ENCODE measurements at regions not wholly inside any gene's neighbourhood (a gene's known extent, or its start where the extent isn't known, plus 50 kb on each side); places are given as distances from the start of the nearest gene placed in this dataset.

DNA sequence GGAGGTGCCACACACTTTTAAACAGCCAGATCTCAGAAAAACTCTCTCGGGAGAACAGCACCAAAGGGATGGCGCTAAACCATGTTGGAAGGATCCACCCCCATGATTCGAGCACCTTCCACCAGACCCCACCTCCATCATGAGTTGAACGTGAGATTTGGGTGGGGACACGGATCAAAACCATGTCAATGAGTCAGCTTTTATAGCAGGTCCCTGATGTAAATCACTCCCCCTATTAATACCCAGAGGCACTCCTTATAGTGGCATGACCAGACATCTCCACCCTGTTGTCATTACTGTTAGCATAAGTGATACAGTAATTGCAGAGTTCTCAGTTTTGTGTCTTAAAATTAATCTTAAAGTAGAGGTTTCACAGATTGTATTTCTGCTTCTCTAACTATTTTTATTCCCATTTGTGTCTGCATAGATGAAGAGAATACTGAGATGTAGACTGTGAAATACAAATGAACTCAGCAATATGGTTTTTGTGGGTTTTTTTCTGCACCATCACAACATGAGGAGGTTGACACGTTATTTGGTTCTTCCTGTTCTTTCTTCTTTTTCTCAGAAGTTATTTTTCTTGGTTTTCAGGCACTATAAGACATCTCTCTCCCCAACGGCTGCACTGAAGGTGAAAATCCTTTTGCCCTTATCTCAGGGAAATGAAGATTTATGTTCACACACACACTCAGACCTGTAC is 218.2 kb downstream of the ARL4C start:
- TF ChIP-seq, protein P1, sequence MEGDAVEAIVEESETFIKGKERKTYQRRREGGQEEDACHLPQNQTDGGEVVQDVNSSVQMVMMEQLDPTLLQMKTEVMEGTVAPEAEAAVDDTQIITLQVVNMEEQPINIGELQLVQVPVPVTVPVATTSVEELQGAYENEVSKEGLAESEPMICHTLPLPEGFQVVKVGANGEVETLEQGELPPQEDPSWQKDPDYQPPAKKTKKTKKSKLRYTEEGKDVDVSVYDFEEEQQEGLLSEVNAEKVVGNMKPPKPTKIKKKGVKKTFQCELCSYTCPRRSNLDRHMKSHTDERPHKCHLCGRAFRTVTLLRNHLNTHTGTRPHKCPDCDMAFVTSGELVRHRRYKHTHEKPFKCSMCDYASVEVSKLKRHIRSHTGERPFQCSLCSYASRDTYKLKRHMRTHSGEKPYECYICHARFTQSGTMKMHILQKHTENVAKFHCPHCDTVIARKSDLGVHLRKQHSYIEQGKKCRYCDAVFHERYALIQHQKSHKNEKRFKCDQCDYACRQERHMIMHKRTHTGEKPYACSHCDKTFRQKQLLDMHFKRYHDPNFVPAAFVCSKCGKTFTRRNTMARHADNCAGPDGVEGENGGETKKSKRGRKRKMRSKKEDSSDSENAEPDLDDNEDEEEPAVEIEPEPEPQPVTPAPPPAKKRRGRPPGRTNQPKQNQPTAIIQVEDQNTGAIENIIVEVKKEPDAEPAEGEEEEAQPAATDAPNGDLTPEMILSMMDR (conservative IDR thresholded peaks at IDR 0.05 in 1 of 2, IDR thresholded peaks at IDR 0.05 in 1 of 2; ENCODE audit: low read depth in 1 of 2, low read length in 2 of 2): no peak
- TF ChIP-seq EZH2 (IDR thresholded peaks at IDR 0.05; ENCODE audit: low read length, missing control alignments): no peak

All from fibroblast of lung (primary cell).